ENCODE measurements at regions not wholly inside any gene's neighbourhood (a gene's known extent, or its start where the extent isn't known, plus 50 kb on each side); places are given as distances from the start of the nearest gene placed in this dataset.

- H3K4me3 ChIP-seq (ENCODE audit: low read depth, low read length) = no peak overlapping the region
- no peak for TF ChIP-seq CTCF (IDR thresholded peaks at IDR 0.05; ENCODE audit: insufficient read depth, low read length, missing control alignments)
- CTCF ChIA-PET = no interaction called here
- DNase-seq (ENCODE audit: low read depth, low spot score) = no peak
- POLR2A ChIA-PET = no interaction called here
Observed at GRCh38 chr7:115505136-115505535, 525.4 kb downstream of the TFEC start.

GRCh38 chr7:115499956-115500355, 530.6 kb downstream of the TFEC start:
- POLR2A ChIA-PET = no interaction called here

GRCh38 chr7:115496006-115496405, 534.6 kb downstream of the TFEC start:
- ChIA-PET POLR2A (no interaction called here), CTCF (no interaction called here)
- TF ChIP-seq CTCF (IDR thresholded peaks at IDR 0.05; ENCODE audit: insufficient read depth, low read length, missing control alignments) = no peak
- H3K4me3 ChIP-seq (ENCODE audit: low read depth, low read length) = no peak overlapping the region
- DNase-seq (ENCODE audit: low read depth, low spot score) = no peak

More at GRCh38 chr7:115499956-115500355, 530.6 kb downstream of the TFEC start:
- no peak overlapping the region for H3K4me3 ChIP-seq (ENCODE audit: low read depth, low read length)
- DNase-seq (ENCODE audit: low read depth, low spot score) = no peak
- CTCF ChIA-PET = no interaction called here
- no peak for TF ChIP-seq CTCF (IDR thresholded peaks at IDR 0.05; ENCODE audit: insufficient read depth, low read length, missing control alignments)

- DNase-seq (ENCODE audit: low read depth, low spot score) = no peak
- POLR2A ChIA-PET = no interaction called here
- CTCF ChIA-PET = no interaction called here
- no peak overlapping the region for H3K4me3 ChIP-seq (ENCODE audit: low read depth, low read length)
- no peak for TF ChIP-seq CTCF (IDR thresholded peaks at IDR 0.05; ENCODE audit: insufficient read depth, low read length, missing control alignments)
Observed at GRCh38 chr7:115494529-115495147, 535.9 kb downstream of the TFEC start.

GRCh38 chr7:115493381-115493780, 537.2 kb downstream of the TFEC start:
- DNase-seq (ENCODE audit: low read depth, low spot score) = no peak
- POLR2A ChIA-PET = no interaction called here
- CTCF ChIA-PET = no interaction called here

GRCh38 chr7:115491744-115492380, 538.7 kb downstream of the TFEC start:
- no peak overlapping the region for H3K4me3 ChIP-seq (ENCODE audit: low read depth, low read length)
- no peak for DNase-seq (ENCODE audit: low read depth, low spot score)
- CTCF ChIA-PET = no interaction called here
- TF ChIP-seq CTCF (IDR thresholded peaks at IDR 0.05; ENCODE audit: insufficient read depth, low read length, missing control alignments) = no peak
- POLR2A ChIA-PET = no interaction called here

More at GRCh38 chr7:115493381-115493780, 537.2 kb downstream of the TFEC start:
- no peak for TF ChIP-seq CTCF (IDR thresholded peaks at IDR 0.05; ENCODE audit: insufficient read depth, low read length, missing control alignments)
- H3K4me3 ChIP-seq (ENCODE audit: low read depth, low read length) = no peak overlapping the region
